Breast epithelium (tissue), 4 donors: ENCODE measurements at regions not wholly inside any gene's neighbourhood (a gene's known extent, or its start where the extent isn't known, plus 50 kb on each side); places are given as distances from the start of the nearest gene placed in this dataset.

ENCODE experiments used
- DNase-seq, 2 donors: peaks; one replicate each; pipeline ENCODE4 v3.0.0-alpha.2; 2019; ENCODE audit warnings: low spot score in 2 of 2
- H3K27ac ChIP-seq, 2 donors: fragments of 200-600 bp; sonication (generic) in 1 of 2; one replicate each; pipeline ENCODE4 v1.5.1; 2016 to 2019; ENCODE audit warnings: mild to moderate bottlenecking in 1 of 2
- H3K27me3 ChIP-seq, 2 donors: fragments of 200-600 bp; sonication (generic) in 1 of 2; one replicate each; pipeline versions ENCODE4 v1.5.1 to v1.6.0; 2017 to 2019; ENCODE audit warnings: control low read depth in 1 of 2, mild to moderate bottlenecking in 1 of 2
- H3K36me3 ChIP-seq: fragments of 200-600 bp; one replicate; pipeline ENCODE4 v1.5.1; 2019
- H3K4me1 ChIP-seq, 2 donors: fragments of 200-600 bp; sonication (generic); one replicate each; pipeline ENCODE4 v1.5.1; 2016 to 2019; ENCODE audit warnings: control low read depth in 1 of 2
- H3K4me3 ChIP-seq, 3 donors: fragments of 200-600 bp; sonication (generic); 1 replicate in 2 of 3; 2 replicates in 1 of 3; pipeline ENCODE4 v1.5.1; 2016 to 2019; ENCODE audit warnings: mild to moderate bottlenecking in 3 of 3, moderate library complexity in 2 of 3
- H3K9me3 ChIP-seq, 2 donors: fragments of 200-600 bp; sonication (generic) in 1 of 2; one replicate each; pipeline ENCODE4 v1.5.1; 2016 to 2019; ENCODE audit warnings: control low read depth in 1 of 2
- CTCF ChIP-seq, 3 donors: fragments of 450-650 bp; IDR thresholded peaks; one replicate each; pipeline ENCODE4 v1.5.1; 2016 to 2017; ENCODE audit warnings: antibody characterized with exemption in 3 of 3, mild to moderate bottlenecking in 3 of 3, moderate library complexity in 3 of 3
- POLR2A ChIP-seq: fragments of 450-650 bp; IDR thresholded peaks from one replicate; pipeline ENCODE4 v1.6.1; 2016; ENCODE audit warnings: antibody characterized with exemption, mild to moderate bottlenecking, moderate library complexity
- POLR2AphosphoS5 ChIP-seq, 3 donors: sonication (generic); formaldehyde crosslinking; IDR thresholded peaks; one replicate each; pipeline ENCODE4 v1.6.1; 2017; ENCODE audit warnings: antibody characterized with exemption in 3 of 3
- intact Hi-C: fragments of 100-400 bp; cut with DNase I; formaldehyde crosslinking; loops from one replicate; pipeline ENCODE4 v1.15.1; 2023; ENCODE audit warnings: low total_unique reads

- Histone ChIP-seq H3K9me3 (peaks cover 7 to 13% of the 10 kb centered on the region in 2 donors), H3K4me3 (no peak overlapping the region), H3K27ac (no peak overlapping the region), H3K27me3 (no peaks in the 10 kb centered on the region), H3K36me3 (no peaks in the 10 kb centered on the region), H3K4me1 (no peaks in the 10 kb centered on the region)
- intact Hi-C loops, result no loop called here
- TF ChIP-seq CTCF (IDR thresholded peaks at IDR 0.05) (no peak), POLR2A (no peak), POLR2AphosphoS5 (IDR thresholded peaks at IDR 0.05) (no peak)
- DNase-seq, result no peak
These were observed 102.6 kb upstream of the NYAP2 start for GRCh38 chr2:225296951-225297350.

- Histone ChIP-seq H3K9me3 (no peaks in the 10 kb centered on the region), H3K27me3 (no peaks in the 10 kb centered on the region), H3K27ac (no peak overlapping the region), H3K4me3 (no peak overlapping the region), H3K4me1 (no peaks in the 10 kb centered on the region), H3K36me3 (no peaks in the 10 kb centered on the region)
- DNase-seq, result no peak
- TF ChIP-seq POLR2AphosphoS5 (IDR thresholded peaks at IDR 0.05) (no peak), CTCF (IDR thresholded peaks at IDR 0.05) (no peak), POLR2A (no peak)
- intact Hi-C loops, result no loop called here
These were observed 104.4 kb upstream of the NYAP2 start for GRCh38 chr2:225295102-225295501.

- Histone ChIP-seq H3K4me1 (no peaks in the 10 kb centered on the region), H3K36me3 (no peaks in the 10 kb centered on the region), H3K4me3 (no peak overlapping the region), H3K27me3 (no peaks in the 10 kb centered on the region), H3K9me3 (no peaks in the 10 kb centered on the region), H3K27ac (no peak overlapping the region)
- TF ChIP-seq POLR2A (no peak), CTCF (IDR thresholded peaks at IDR 0.05) (no peak), POLR2AphosphoS5 (IDR thresholded peaks at IDR 0.05) (no peak)
- intact Hi-C loops, result no loop called here
- no peak for DNase-seq
These were observed 105.9 kb upstream of the NYAP2 start for GRCh38 chr2:225293638-225294037.

- Histone ChIP-seq H3K4me3 (no peak overlapping the region), H3K27ac (no peak overlapping the region), H3K4me1 (no peaks in the 10 kb centered on the region), H3K27me3 (no peaks in the 10 kb centered on the region), H3K36me3 (no peaks in the 10 kb centered on the region), H3K9me3 (no peaks in the 10 kb centered on the region)
- intact Hi-C loops, result no loop called here
- DNase-seq, result no peak
- TF ChIP-seq CTCF (IDR thresholded peaks at IDR 0.05), result no peak
- TF ChIP-seq POLR2A, result no peak
- TF ChIP-seq POLR2AphosphoS5 (IDR thresholded peaks at IDR 0.05), result no peak
These were observed 108.6 kb upstream of the NYAP2 start for GRCh38 chr2:225290757-225291400.

GRCh38 chr2:225289659-225290058 is 109.9 kb upstream of the NYAP2 start:
- no peak for TF ChIP-seq POLR2AphosphoS5 (IDR thresholded peaks at IDR 0.05)
- no peak for TF ChIP-seq CTCF (IDR thresholded peaks at IDR 0.05)
- no peak for TF ChIP-seq POLR2A
- Histone ChIP-seq H3K4me3 (no peak overlapping the region), H3K36me3 (no peaks in the 10 kb centered on the region), H3K9me3 (no peaks in the 10 kb centered on the region), H3K27me3 (no peaks in the 10 kb centered on the region), H3K4me1 (no peaks in the 10 kb centered on the region), H3K27ac (no peak overlapping the region)
- no peak for DNase-seq
- intact Hi-C loops, result no loop called here
